Smooth muscle cell (in vitro differentiated cells): ENCODE measurements at regions not wholly inside any gene's neighbourhood (a gene's known extent, or its start where the extent isn't known, plus 50 kb on each side); places are given as distances from the start of the nearest gene placed in this dataset.

Source experiments
- DNase-seq: peaks from one replicate; lab custom pipeline; 2025; ENCODE audit not compliant: unreplicated experiment; lab: John Stamatoyannopoulos, UW
- H2AFZ ChIP-seq: fragments of 200-600 bp; sonication (generic); 2 replicates; pipeline ENCODE4 v1.6.0; 2016; ENCODE audit warnings: antibody characterized with exemption, low read depth, mild to moderate bottlenecking
- H3F3A ChIP-seq: fragments of 200-600 bp; sonication (generic); 2 replicates; pipeline ENCODE4 v1.6.0; 2017; ENCODE audit warnings: antibody characterized with exemption, low read depth
- H3K27ac ChIP-seq: fragments of 200-600 bp; sonication (generic); 2 replicates; pipeline ENCODE4 v1.5.1; 2016; ENCODE audit warnings: low read depth, mild to moderate bottlenecking
- H3K27me3 ChIP-seq: fragments of 200-600 bp; sonication (generic); 2 replicates; pipeline ENCODE4 v1.6.1; 2016; ENCODE audit warnings: low read depth, mild to moderate bottlenecking
- H3K36me3 ChIP-seq: fragments of 200-600 bp; sonication (generic); 2 replicates; pipeline ENCODE4 v1.5.1; 2016; ENCODE audit warnings: low read depth
- H3K4me1 ChIP-seq: fragments of 200-600 bp; sonication (generic); 2 replicates; pipeline ENCODE4 v1.5.1; 2016; ENCODE audit warnings: low read depth
- H3K4me2 ChIP-seq: fragments of 200-600 bp; sonication (generic); 2 replicates; pipeline ENCODE4 v1.6.0; 2016; ENCODE audit warnings: mild to moderate bottlenecking
- H3K4me3 ChIP-seq: fragments of 200-600 bp; sonication (generic); 2 replicates; pipeline ENCODE4 v1.5.1; 2016; ENCODE audit warnings: mild to moderate bottlenecking
- H3K79me2 ChIP-seq: fragments of 200-600 bp; sonication (generic); 2 replicates; pipeline ENCODE4 v1.6.0; 2016; ENCODE audit warnings: low read depth, mild to moderate bottlenecking
- H3K9ac ChIP-seq: fragments of 200-600 bp; sonication (generic); 2 replicates; pipeline ENCODE4 v1.6.0; 2016; ENCODE audit warnings: low read depth
- H3K9me3 ChIP-seq: fragments of 200-600 bp; sonication (generic); replicated peaks from 2 replicates; pipeline ENCODE4 v1.5.1; 2016; ENCODE audit warnings: low read depth
- H4K20me1 ChIP-seq: fragments of 200-600 bp; sonication (generic); 2 replicates; pipeline ENCODE4 v1.6.0; 2016; ENCODE audit warnings: low read depth
- WGBS: methylation state at CpG from one replicate; pipeline ENCODE4 v1.1.7; 2016; ENCODE audit warnings: low lambda C conversion rate; 5-methylcytosine and 5-hydroxymethylcytosine counted together
- TF ChIP-seq, protein P1 (sequence below): fragments of 200-600 bp; sonication (generic); IDR thresholded peaks from 2 replicates; pipeline ENCODE4 v1.5.1; 2017; ENCODE audit warnings: borderline replicate concordance, mild to moderate bottlenecking, antibody characterized with exemption; ENCODE audit not compliant: insufficient read depth, poor library complexity, severe bottlenecking

DNA sequence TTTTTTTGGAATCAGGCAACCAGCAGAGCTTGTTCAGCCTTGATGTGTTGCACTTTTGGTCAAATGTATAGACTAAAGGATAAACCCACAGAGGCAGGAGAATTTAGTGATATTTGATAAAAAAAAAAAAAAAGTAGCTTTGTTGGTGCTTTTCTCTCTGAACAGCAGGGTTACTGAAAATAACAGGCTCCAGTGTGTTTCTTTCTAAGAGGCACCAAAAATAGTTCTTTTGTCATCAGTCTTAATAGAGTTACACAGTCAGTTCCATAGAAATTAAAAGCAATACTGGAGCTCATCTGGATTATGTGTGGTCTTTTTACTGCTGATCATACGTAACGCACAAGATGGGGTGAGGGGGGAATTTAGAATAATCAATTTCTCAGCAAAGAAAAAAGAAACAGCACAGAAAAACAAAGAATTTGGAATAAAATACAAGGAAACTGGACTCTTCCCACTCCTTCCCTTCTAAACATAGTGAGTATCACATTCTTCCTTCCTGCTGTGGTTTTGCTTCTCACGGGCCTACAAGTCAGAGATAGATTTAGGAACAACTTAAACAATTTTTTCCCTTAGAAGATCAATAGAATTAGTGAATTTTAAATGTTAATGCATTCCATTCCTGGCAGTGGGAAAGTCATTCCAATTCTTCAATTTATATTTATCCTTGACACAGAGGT, 178.8 kb upstream of the AKR1E2 start:
- Histone ChIP-seq H3K4me1 (peaks cover 14% of the 10 kb centered on the region), H4K20me1 (no peaks in the 10 kb centered on the region), H3K9ac (peak overlapping the region; percentile 78), H2AFZ (peak overlapping the region; percentile 38), H3K79me2 (no peaks in the 10 kb centered on the region), H3K4me3 (no peak overlapping the region), H3F3A (peaks cover 5% of the 10 kb centered on the region), H3K27ac (peak overlapping the region; percentile 95), H3K4me2 (peak overlapping the region; percentile 13), H3K9me3 (no peaks in the 10 kb centered on the region), H3K27me3 (no peaks in the 10 kb centered on the region), H3K36me3 (no peaks in the 10 kb centered on the region)
- WGBS = 34% methylated on average over 3 of the region's 3 CpGs
- TF ChIP-seq, protein P1, sequence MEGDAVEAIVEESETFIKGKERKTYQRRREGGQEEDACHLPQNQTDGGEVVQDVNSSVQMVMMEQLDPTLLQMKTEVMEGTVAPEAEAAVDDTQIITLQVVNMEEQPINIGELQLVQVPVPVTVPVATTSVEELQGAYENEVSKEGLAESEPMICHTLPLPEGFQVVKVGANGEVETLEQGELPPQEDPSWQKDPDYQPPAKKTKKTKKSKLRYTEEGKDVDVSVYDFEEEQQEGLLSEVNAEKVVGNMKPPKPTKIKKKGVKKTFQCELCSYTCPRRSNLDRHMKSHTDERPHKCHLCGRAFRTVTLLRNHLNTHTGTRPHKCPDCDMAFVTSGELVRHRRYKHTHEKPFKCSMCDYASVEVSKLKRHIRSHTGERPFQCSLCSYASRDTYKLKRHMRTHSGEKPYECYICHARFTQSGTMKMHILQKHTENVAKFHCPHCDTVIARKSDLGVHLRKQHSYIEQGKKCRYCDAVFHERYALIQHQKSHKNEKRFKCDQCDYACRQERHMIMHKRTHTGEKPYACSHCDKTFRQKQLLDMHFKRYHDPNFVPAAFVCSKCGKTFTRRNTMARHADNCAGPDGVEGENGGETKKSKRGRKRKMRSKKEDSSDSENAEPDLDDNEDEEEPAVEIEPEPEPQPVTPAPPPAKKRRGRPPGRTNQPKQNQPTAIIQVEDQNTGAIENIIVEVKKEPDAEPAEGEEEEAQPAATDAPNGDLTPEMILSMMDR = no peak
- DNase-seq = no peak

DNA sequence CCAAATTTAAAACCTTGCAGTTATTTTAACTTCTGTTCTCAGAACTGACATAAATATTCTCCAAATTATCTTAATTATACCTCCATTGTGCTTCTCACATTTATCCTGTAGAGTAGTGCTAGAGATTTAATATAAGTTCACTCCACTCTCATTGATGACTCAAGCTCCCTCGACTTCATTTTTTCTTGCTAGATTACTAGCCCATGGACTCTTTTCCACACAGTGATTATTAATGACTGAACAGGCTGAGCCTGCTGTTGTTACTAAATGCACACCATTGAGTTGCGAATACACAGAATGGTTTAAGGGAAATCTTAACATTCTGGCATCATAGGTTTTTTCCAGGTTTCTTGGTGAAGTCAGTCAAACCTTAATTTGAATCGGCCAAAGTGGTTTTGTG, 179.5 kb upstream of the AKR1E2 start:
- Histone ChIP-seq H3K4me1 (peaks cover 14% of the 10 kb centered on the region), H3K9ac (peak overlapping the region; percentile 78), H3K79me2 (no peaks in the 10 kb centered on the region), H4K20me1 (no peaks in the 10 kb centered on the region), H3K27me3 (no peaks in the 10 kb centered on the region), H2AFZ (peak overlapping the region; percentile 38), H3K36me3 (no peaks in the 10 kb centered on the region), H3K27ac (peak overlapping the region; percentile 95), H3K4me3 (no peak overlapping the region), H3K4me2 (peak overlapping the region; percentile 13), H3K9me3 (no peaks in the 10 kb centered on the region), H3F3A (peaks cover 5% of the 10 kb centered on the region)
- DNase-seq = no peak
- 25% methylated on average over 3 of the region's 3 CpGs for WGBS
- TF ChIP-seq, protein P1 = no peak

DNA sequence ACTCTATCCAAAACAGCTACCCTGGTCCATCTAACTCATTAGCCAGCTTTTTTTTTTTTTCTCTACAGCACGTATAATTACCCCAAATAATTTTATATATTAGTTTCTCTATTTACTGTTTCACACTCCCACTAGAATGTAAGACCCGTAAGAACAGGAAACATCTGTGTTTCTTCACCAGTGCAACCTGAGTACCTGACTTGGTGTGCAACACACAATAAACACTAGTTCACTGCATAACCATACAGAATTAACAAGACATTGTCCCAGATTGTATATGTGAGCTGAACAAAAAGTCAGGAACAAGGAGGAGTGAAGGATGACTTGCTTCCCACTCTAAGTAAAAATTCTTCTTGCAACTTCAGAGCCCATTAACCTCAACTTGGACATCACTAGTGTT, 180.2 kb upstream of the AKR1E2 start:
- peaks cover 14% of the 10 kb centered on the region for H3K4me1 ChIP-seq
- H3K9me3 ChIP-seq = no peaks in the 10 kb centered on the region
- no peaks in the 10 kb centered on the region for H3K36me3 ChIP-seq
- 43% methylated on average over 2 of the region's 2 CpGs for WGBS
- H3F3A ChIP-seq = peaks cover 5% of the 10 kb centered on the region
- TF ChIP-seq, protein P1 = no peak
- H3K9ac ChIP-seq = no peak overlapping the region
- no peak overlapping the region for H2AFZ ChIP-seq
- peak overlapping the region; percentile 95 for H3K27ac ChIP-seq
- no peak overlapping the region for H3K4me3 ChIP-seq
- no peaks in the 10 kb centered on the region for H3K27me3 ChIP-seq
- no peak for DNase-seq
- no peak overlapping the region for H3K4me2 ChIP-seq
- H3K79me2 ChIP-seq = no peaks in the 10 kb centered on the region
- no peaks in the 10 kb centered on the region for H4K20me1 ChIP-seq

DNA sequence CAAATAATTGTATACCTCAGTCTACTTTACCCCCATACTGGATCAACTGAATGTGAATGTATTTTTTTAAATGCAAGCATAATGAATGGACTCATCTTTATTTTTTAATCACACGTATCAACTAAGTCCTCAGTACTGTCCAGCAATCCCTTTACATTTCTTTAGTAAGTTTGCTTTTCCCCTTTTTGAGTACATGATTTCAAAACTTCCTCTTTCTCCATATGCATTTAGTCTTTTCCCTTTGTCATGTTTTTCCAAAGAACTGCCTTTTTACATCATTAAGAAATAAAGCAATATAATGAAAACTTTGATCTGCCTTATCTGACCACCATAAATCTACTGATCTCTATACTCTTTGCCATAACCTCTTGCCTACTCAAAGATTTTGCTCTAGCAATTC, 182.5 kb upstream of the AKR1E2 start:
- H3K27ac ChIP-seq = no peak overlapping the region
- H3K9ac ChIP-seq = no peak overlapping the region
- no peak overlapping the region for H2AFZ ChIP-seq
- H3K36me3 ChIP-seq = no peaks in the 10 kb centered on the region
- H3K79me2 ChIP-seq = no peaks in the 10 kb centered on the region
- H3K4me2 ChIP-seq = no peak overlapping the region
- H4K20me1 ChIP-seq = no peaks in the 10 kb centered on the region
- WGBS = 100% methylated on average over 1 of the region's 1 CpG
- H3K9me3 ChIP-seq = no peaks in the 10 kb centered on the region
- no peak for DNase-seq
- H3K27me3 ChIP-seq = no peaks in the 10 kb centered on the region
- no peak overlapping the region for H3K4me3 ChIP-seq
- H3K4me1 ChIP-seq = peaks cover 14% of the 10 kb centered on the region
- H3F3A ChIP-seq = no peaks in the 10 kb centered on the region
- TF ChIP-seq, protein P1 = no peak
